H1 (cell line): ENCODE measurements at regions not wholly inside any gene's neighbourhood (a gene's known extent, or its start where the extent isn't known, plus 50 kb on each side); places are given as distances from the start of the nearest gene placed in this dataset.

Experiments used
- CTCF ChIA-PET: fragments of 300-600 bp; sonication (Branson Sonifier 250); formaldehyde crosslinking; loops from one replicate; lab custom pipeline; 2021; ENCODE audit not compliant: partially characterized antibody; lab: Charles Lee
- POLR2A ChIA-PET: fragments of 300-600 bp; sonication (Branson Sonifier 250); formaldehyde crosslinking; loops from one replicate; lab custom pipeline; 2021; ENCODE audit warnings: inconsistent platforms; ENCODE audit not compliant: partially characterized antibody; lab: Charles Lee
- DNase-seq, 2 experiments: peaks; one replicate each; pipeline versions ENCODE4 v3.0.0 to v3.0.0-alpha.2; 2010 to 2022; ENCODE audit warnings: low spot score in 2 of 2, low read depth in 1 of 2, mixed read lengths in 1 of 2
- FAIRE-seq: peaks from 2 replicates; lab custom pipeline; 2011; peaks lifted over from hg19 to GRCh38; lab: Jason Lieb, UNC
- H2AFZ ChIP-seq: 2 replicates; pipeline ENCODE4 v1.8.1; 2012; ENCODE audit warnings: low read length, inconsistent platforms
- H2AK5ac ChIP-seq: 2 replicates; pipeline ENCODE4 v1.6.1; 2013; ENCODE audit warnings: low read depth, low read length
- H2BK120ac ChIP-seq: replicated peaks from 2 replicates; pipeline ENCODE3; 2013; ENCODE audit warnings: low read depth, low read length, inconsistent platforms
- H2BK12ac ChIP-seq: 2 replicates; pipeline ENCODE4 v1.6.1; 2013; ENCODE audit warnings: low read depth, low read length
- H2BK15ac ChIP-seq: 2 replicates; pipeline ENCODE4 v1.6.1; 2013; ENCODE audit warnings: low read length
- H2BK20ac ChIP-seq: 2 replicates; pipeline ENCODE4 v1.6.1; 2013; ENCODE audit warnings: low read length
- H2BK5ac ChIP-seq: 2 replicates; pipeline ENCODE4 v1.6.1; 2013; ENCODE audit warnings: low read depth, low read length
- H3K14ac ChIP-seq: 2 replicates; pipeline ENCODE4 v1.6.1; 2013; ENCODE audit warnings: inconsistent platforms; ENCODE audit not compliant: insufficient read length
- H3K18ac ChIP-seq: 2 replicates; pipeline ENCODE4 v1.6.1; 2013; ENCODE audit warnings: low read length; ENCODE audit errors: extremely low read depth
- H3K23ac ChIP-seq: 2 replicates; pipeline ENCODE4 v1.6.1; 2013; ENCODE audit warnings: inconsistent platforms; ENCODE audit not compliant: insufficient read length
- H3K23me2 ChIP-seq: 2 replicates; pipeline ENCODE4 v1.6.1; 2013; ENCODE audit warnings: low read depth, low read length
- H3K27ac ChIP-seq: 2 replicates; pipeline ENCODE4 v1.6.1; 2011; ENCODE audit warnings: low read depth, low read length, inconsistent platforms
- H3K27me3 ChIP-seq, 4 experiments: replicated peaks in 1 of 4; 1 replicate in 1 of 4; 2 replicates in 3 of 4; pipeline versions ENCODE4 v1.6.1 to v1.8.1; 2011 to 2013; ENCODE audit warnings: low read length in 3 of 4, mild to moderate bottlenecking in 3 of 4, inconsistent platforms in 2 of 4, mixed read lengths in 2 of 4, moderate library complexity in 1 of 4; ENCODE audit not compliant: control insufficient read depth in 3 of 4, insufficient read depth in 3 of 4; ENCODE audit errors: extremely low read depth in 1 of 4
- H3K36me3 ChIP-seq, 4 experiments: 2 replicates each; pipeline versions ENCODE4 v1.6.1 to v1.8.1; 2011 to 2013; ENCODE audit warnings: mild to moderate bottlenecking in 4 of 4, low read length in 3 of 4, moderate library complexity in 2 of 4, control low read depth in 1 of 4, inconsistent platforms in 1 of 4; ENCODE audit not compliant: insufficient read depth in 4 of 4, control insufficient read depth in 2 of 4
- H3K4ac ChIP-seq: replicated peaks from 2 replicates; pipeline ENCODE3; 2013; ENCODE audit warnings: low read length, low read depth, mixed read lengths, inconsistent platforms; ENCODE audit not compliant: insufficient read length
- H3K4me1 ChIP-seq, 4 experiments: replicated peaks in 1 of 4; 1 replicate in 1 of 4; 2 replicates in 3 of 4; pipeline versions ENCODE4 v1.6.1 to v1.8.1; 2011 to 2013; ENCODE audit warnings: low read length in 3 of 4, inconsistent platforms in 2 of 4, mixed read lengths in 1 of 4; ENCODE audit not compliant: insufficient read depth in 4 of 4, control insufficient read depth in 3 of 4
- H3K4me2 ChIP-seq, 2 experiments: 2 replicates each; pipeline versions ENCODE4 v1.6.1 to v1.8.1; 2011 to 2013; ENCODE audit warnings: low read depth in 2 of 2, low read length in 2 of 2, control low read depth in 1 of 2, inconsistent platforms in 1 of 2, mild to moderate bottlenecking in 1 of 2; ENCODE audit not compliant: insufficient read depth in 1 of 2
- H3K4me3 ChIP-seq, 4 experiments: fragments of 200-600, 300-600 bp in 1 of 4; sonication (generic), shearing (Covaris generic), sonication (Bioruptor Twin) in 1 of 4; 2 replicates each; pipeline versions ENCODE4 v1.5.1 to v1.8.1; 2011 to 2016; ENCODE audit warnings: low read length in 4 of 4, low read depth in 3 of 4, control low read depth in 2 of 4, inconsistent platforms in 2 of 4, mild to moderate bottlenecking in 2 of 4, mixed read lengths in 1 of 4, moderate library complexity in 1 of 4; ENCODE audit not compliant: insufficient read depth in 2 of 4; ENCODE audit errors: extremely low read depth in 1 of 4
- H3K56ac ChIP-seq: replicated peaks from 2 replicates; pipeline ENCODE3; 2013; ENCODE audit warnings: low read depth, mild to moderate bottlenecking, mixed read lengths, low read length, inconsistent platforms; ENCODE audit not compliant: insufficient read length
- H3K79me1 ChIP-seq: 2 replicates; pipeline ENCODE4 v1.6.1; 2013; ENCODE audit warnings: low read depth, low read length, control low read depth
- H3K79me2 ChIP-seq, 2 experiments: 2 replicates each; pipeline versions ENCODE4 v1.6.1 to v1.8.1; 2012 to 2013; ENCODE audit warnings: low read length in 2 of 2, mild to moderate bottlenecking in 2 of 2, inconsistent platforms in 1 of 2; ENCODE audit not compliant: insufficient read depth in 2 of 2, control insufficient read depth in 1 of 2
- H3K9ac ChIP-seq, 4 experiments: replicated peaks in 1 of 4; 1 replicate in 1 of 4; 2 replicates in 3 of 4; pipeline versions ENCODE4 v1.6.1 to v1.8.1; 2011 to 2013; ENCODE audit warnings: low read depth in 3 of 4, low read length in 3 of 4, control low read depth in 2 of 4, mild to moderate bottlenecking in 2 of 4, moderate library complexity in 2 of 4, inconsistent platforms in 1 of 4; ENCODE audit errors: extremely low read depth in 1 of 4
- H3K9me3 ChIP-seq, 2 experiments: 2 replicates each; pipeline versions ENCODE4 v1.6.1 to v1.8.1; 2012 to 2013; ENCODE audit warnings: mild to moderate bottlenecking in 2 of 2, moderate library complexity in 2 of 2, control low read depth in 1 of 2, inconsistent platforms in 1 of 2, low read depth in 1 of 2, low read length in 1 of 2, mixed read lengths in 1 of 2; ENCODE audit not compliant: insufficient read depth in 2 of 2
- H4K20me1 ChIP-seq, 2 experiments: replicated peaks in 1 of 2; 2 replicates each; pipeline versions ENCODE3 to v1.8.1; 2011 to 2013; ENCODE audit warnings: inconsistent platforms in 2 of 2, low read length in 2 of 2, mild to moderate bottlenecking in 1 of 2; ENCODE audit not compliant: insufficient read depth in 2 of 2, control insufficient read depth in 1 of 2
- H4K5ac ChIP-seq: 2 replicates; pipeline ENCODE4 v1.6.1; 2013; ENCODE audit warnings: low read length, low read depth, mixed read lengths, inconsistent platforms; ENCODE audit not compliant: insufficient read length
- H4K8ac ChIP-seq: 2 replicates; pipeline ENCODE4 v1.8.0; 2013; ENCODE audit warnings: mild to moderate bottlenecking, moderate library complexity, low read length, inconsistent platforms; ENCODE audit not compliant: insufficient read depth; ENCODE audit errors: extremely low read depth
- H4K91ac ChIP-seq: replicated peaks from 2 replicates; pipeline ENCODE3; 2013; ENCODE audit warnings: low read length, mixed read lengths, inconsistent platforms; ENCODE audit not compliant: insufficient read length
- BRCA1 ChIP-seq: IDR thresholded peaks from 2 replicates; pipeline ENCODE4 v1.6.1; 2012; ENCODE audit warnings: low read depth, low read length, improper control_type of control experiment
- CREB1 ChIP-seq: IDR thresholded peaks from 2 replicates; pipeline ENCODE4 v1.6.1; 2012; ENCODE audit warnings: inconsistent platforms
- EGR1 ChIP-seq: IDR thresholded peaks from 2 replicates; pipeline ENCODE4 v1.6.1; 2011; ENCODE audit warnings: low read depth, low read length, borderline replicate concordance
- EP300 ChIP-seq, 2 experiments: IDR thresholded peaks; 1 replicate in 1 of 2; 2 replicates in 1 of 2; pipeline ENCODE4 v1.6.1; 2011 to 2012; ENCODE audit warnings: low read depth in 2 of 2, low read length in 2 of 2, mild to moderate bottlenecking in 2 of 2, borderline replicate concordance in 1 of 2, inconsistent platforms in 1 of 2, moderate library complexity in 1 of 2
- HDAC6 ChIP-seq: IDR thresholded peaks from one replicate; pipeline ENCODE4 v1.7.1; 2012; ENCODE audit warnings: low read depth, mild to moderate bottlenecking, inconsistent platforms, low read length, moderate library complexity
- JUN ChIP-seq: IDR thresholded peaks from 2 replicates; pipeline ENCODE4 v1.6.1; 2011; ENCODE audit warnings: low read depth, mild to moderate bottlenecking, improper control_type of control experiment, low read length
- KDM5A ChIP-seq: fragments of 200-600 bp; IDR thresholded peaks from 2 replicates; pipeline ENCODE4 v1.7.1; 2012; ENCODE audit warnings: mild to moderate bottlenecking, low read length, inconsistent platforms, mixed read lengths
- NANOG ChIP-seq: IDR thresholded peaks from 2 replicates; pipeline ENCODE4 v1.6.1; 2011; ENCODE audit warnings: low read length, low read depth, mild to moderate bottlenecking, inconsistent platforms; ENCODE audit not compliant: insufficient read depth, poor library complexity, severe bottlenecking
- SAP30 ChIP-seq: fragments of 300-600 bp; sonication (generic); IDR thresholded peaks from 2 replicates; pipeline ENCODE4 v1.7.1; 2012; ENCODE audit warnings: low read length, moderate library complexity, mild to moderate bottlenecking, inconsistent platforms; ENCODE audit not compliant: insufficient read depth, insufficient replicate concordance
- SIN3A ChIP-seq, 2 experiments: IDR thresholded peaks in 1 of 2; conservative IDR thresholded peaks in 1 of 2; 2 replicates each; pipeline ENCODE4 v1.6.1; 2011 to 2012; ENCODE audit warnings: low read length in 2 of 2, improper control_type of control experiment in 1 of 2, low read depth in 1 of 2, mild to moderate bottlenecking in 1 of 2
- TAF1 ChIP-seq: IDR thresholded peaks from 2 replicates; pipeline ENCODE4 v1.6.1; 2011; ENCODE audit warnings: mild to moderate bottlenecking, low read depth, low read length
- WGBS, 2 experiments: shearing (Covaris generic) in 1 of 2; methylation state at CpG; one replicate each; pipeline versions ENCODE4 v1.1.6 to v1.1.7; 2013 to 2015; ENCODE audit warnings: low lambda C conversion rate in 2 of 2, mixed read lengths in 2 of 2, inconsistent platforms in 1 of 2, low coverage in 1 of 2, missing lambda C conversion rate in 1 of 2; ENCODE audit not compliant: insufficient replicate concordance in 2 of 2, insufficient coverage in 1 of 2, insufficient read length in 1 of 2; ENCODE audit errors: extremely low coverage in 1 of 2, missing lambda C conversion rate in 1 of 2; 5-methylcytosine and 5-hydroxymethylcytosine counted together

GRCh38 chr10:64142395-64142794 is 621.2 kb downstream of the REEP3 start:
- H3K23ac ChIP-seq = no peak overlapping the region
- no peak overlapping the region for H4K8ac ChIP-seq
- H4K5ac ChIP-seq = no peak overlapping the region
- no peak for TF ChIP-seq SAP30
- TF ChIP-seq SIN3A (conservative IDR thresholded peaks at IDR 0.05 in 1 of 2, IDR thresholded peaks at IDR 0.05 in 1 of 2; ENCODE audit: low read depth in 1 of 2, low read length in 2 of 2) = no peak
- TF ChIP-seq NANOG = no peak
- TF ChIP-seq KDM5A = no peak
- no peak for TF ChIP-seq HDAC6
- no peak for TF ChIP-seq EGR1
- TF ChIP-seq BRCA1 = no peak
- TF ChIP-seq CREB1 = no peak
- no peak for TF ChIP-seq JUN
- TF ChIP-seq TAF1 = no peak
- no peak for TF ChIP-seq EP300 (IDR thresholded peaks at IDR 0.05; ENCODE audit: borderline replicate concordance in 1 of 2, low read depth in 2 of 2, low read length in 2 of 2)
- no peak overlapping the region for H2AK5ac ChIP-seq
- ChIA-PET POLR2A (no interaction called here), CTCF (interaction anchor here (3.7 kb wide), 1 partner anchor 13 kb away, joined by 19 read pairs; no protein-coding TSS in a partner anchor)
- no peak overlapping the region for H2BK5ac ChIP-seq
- no peak for FAIRE-seq
- H4K20me1 ChIP-seq = no peaks in the 10 kb centered on the region
- no peaks in the 10 kb centered on the region for H3K79me1 ChIP-seq
- no peak overlapping the region for H3K9ac ChIP-seq
- no peaks in the 10 kb centered on the region for H3K9me3 ChIP-seq
- H3K4me3 ChIP-seq = no peak overlapping the region
- no peak overlapping the region for H3K18ac ChIP-seq
- H3K27ac ChIP-seq = no peak overlapping the region
- H2AFZ ChIP-seq = no peak overlapping the region
- no peaks in the 10 kb centered on the region; the same call in 1 of the 2 replicates for H3K23me2 ChIP-seq
- no peak overlapping the region for H3K56ac ChIP-seq
- H3K4me1 ChIP-seq = no peaks in the 10 kb centered on the region
- H4K91ac ChIP-seq = no peak overlapping the region
- no peak overlapping the region for H2BK20ac ChIP-seq
- H3K4me2 ChIP-seq = no peak overlapping the region
- no peaks in the 10 kb centered on the region for H3K79me2 ChIP-seq
- H3K4ac ChIP-seq = no peak overlapping the region
- WGBS, 2 experiments = 93% methylated on average over 3 of the region's 3 CpGs; no CpG with 5 or more reads in 1 of the 2 experiments
- no peaks in the 10 kb centered on the region for H3K36me3 ChIP-seq
- H2BK15ac ChIP-seq = no peak overlapping the region
- no peaks in the 10 kb centered on the region for H3K27me3 ChIP-seq
- H2BK12ac ChIP-seq = no peak overlapping the region
- H2BK120ac ChIP-seq = no peak overlapping the region
- H3K14ac ChIP-seq = no peak overlapping the region
- DNase-seq = no peak
